ENCODE measurements at regions not wholly inside any gene's neighbourhood (a gene's known extent, or its start where the extent isn't known, plus 50 kb on each side); places are given as distances from the start of the nearest gene placed in this dataset.
A peak's percentile ranks its signal among the peaks of the same experiment; 100 is the strongest.

DNA sequence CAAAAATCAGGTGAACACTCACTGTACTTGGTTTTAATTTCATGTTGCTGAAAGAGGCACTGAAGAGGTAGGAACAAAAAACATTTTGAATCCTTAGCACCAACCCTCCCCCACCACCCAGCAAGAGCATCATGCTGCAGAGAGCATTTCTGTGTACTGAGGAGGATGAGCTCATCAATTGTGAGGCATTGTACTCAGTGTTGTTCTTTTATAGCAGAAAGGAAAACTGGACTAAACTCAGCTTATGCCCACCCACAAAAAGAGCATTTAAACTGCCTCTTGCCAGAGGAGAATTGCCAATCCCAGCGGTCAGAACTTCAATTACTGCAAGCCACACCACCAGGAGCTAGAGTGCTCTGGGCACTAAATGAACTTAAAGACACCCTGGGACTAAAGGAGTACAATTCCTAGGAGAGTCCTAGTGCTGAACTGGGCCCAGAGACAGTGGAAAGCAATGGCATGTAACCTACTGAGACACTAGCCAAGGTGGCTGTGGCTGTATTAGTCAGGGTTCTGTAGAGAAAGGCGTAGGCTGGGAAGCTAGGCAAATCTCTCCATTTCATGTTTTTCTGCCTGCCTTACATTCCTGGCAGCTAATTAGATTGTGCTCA is 280.7 kb upstream of the KLHL4 start:
- H3K4me3 ChIP-seq (ENCODE audit: low read length): no peak overlapping the region
- DNase-seq (ENCODE audit: low read depth): no peak
- TF ChIP-seq, protein P1, sequence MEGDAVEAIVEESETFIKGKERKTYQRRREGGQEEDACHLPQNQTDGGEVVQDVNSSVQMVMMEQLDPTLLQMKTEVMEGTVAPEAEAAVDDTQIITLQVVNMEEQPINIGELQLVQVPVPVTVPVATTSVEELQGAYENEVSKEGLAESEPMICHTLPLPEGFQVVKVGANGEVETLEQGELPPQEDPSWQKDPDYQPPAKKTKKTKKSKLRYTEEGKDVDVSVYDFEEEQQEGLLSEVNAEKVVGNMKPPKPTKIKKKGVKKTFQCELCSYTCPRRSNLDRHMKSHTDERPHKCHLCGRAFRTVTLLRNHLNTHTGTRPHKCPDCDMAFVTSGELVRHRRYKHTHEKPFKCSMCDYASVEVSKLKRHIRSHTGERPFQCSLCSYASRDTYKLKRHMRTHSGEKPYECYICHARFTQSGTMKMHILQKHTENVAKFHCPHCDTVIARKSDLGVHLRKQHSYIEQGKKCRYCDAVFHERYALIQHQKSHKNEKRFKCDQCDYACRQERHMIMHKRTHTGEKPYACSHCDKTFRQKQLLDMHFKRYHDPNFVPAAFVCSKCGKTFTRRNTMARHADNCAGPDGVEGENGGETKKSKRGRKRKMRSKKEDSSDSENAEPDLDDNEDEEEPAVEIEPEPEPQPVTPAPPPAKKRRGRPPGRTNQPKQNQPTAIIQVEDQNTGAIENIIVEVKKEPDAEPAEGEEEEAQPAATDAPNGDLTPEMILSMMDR (conservative IDR thresholded peaks at IDR 0.05; ENCODE audit: low read depth, low read length): no peak

DNA sequence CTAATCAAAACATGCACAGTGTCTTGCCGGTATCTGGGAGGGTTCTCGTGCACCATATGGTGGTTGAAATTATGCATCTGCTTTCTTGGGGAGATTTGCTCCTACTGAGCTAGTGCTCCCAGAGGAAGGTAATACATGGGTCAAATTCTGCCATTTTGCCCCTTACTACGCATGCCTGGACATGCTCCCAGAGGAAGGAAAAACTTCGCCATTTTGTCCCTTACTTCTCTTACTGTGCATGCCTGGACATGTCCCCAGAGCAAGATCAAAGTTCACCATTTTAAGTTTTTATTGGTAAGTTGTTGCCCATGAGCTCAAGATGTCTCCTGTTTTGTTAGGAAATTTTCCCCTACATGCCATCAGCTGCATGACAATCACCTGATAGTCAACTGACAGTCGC is 252.1 kb upstream of the KLHL4 start:
- no peak for DNase-seq (ENCODE audit: low read depth)
- H3K4me3 ChIP-seq (ENCODE audit: low read length): no peak overlapping the region
- TF ChIP-seq, protein P1 (conservative IDR thresholded peaks at IDR 0.05; ENCODE audit: low read depth, low read length): no peak

DNA sequence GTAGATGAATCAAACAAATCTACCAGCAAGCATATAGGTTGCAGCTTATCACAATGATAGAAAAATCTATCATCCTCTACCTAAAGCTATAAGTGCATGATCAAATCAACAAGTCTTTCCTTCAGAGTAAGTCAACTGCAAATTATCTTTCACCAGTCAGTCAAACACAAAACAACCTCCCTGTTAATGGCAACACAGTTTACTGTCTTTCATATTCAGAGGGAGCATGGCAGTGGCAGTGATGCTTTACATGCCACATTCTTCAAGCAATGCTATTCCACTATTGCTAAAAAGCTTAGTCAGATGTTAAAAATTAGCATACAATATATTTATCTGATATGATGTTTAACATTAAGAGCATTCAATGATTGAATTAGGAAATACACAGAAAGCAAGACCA is 245.1 kb upstream of the KLHL4 start:
- no peak overlapping the region for H3K4me3 ChIP-seq (ENCODE audit: low read length)
- TF ChIP-seq, protein P1 (conservative IDR thresholded peaks at IDR 0.05; ENCODE audit: low read depth, low read length): no peak
- no peak for DNase-seq (ENCODE audit: low read depth)

DNA sequence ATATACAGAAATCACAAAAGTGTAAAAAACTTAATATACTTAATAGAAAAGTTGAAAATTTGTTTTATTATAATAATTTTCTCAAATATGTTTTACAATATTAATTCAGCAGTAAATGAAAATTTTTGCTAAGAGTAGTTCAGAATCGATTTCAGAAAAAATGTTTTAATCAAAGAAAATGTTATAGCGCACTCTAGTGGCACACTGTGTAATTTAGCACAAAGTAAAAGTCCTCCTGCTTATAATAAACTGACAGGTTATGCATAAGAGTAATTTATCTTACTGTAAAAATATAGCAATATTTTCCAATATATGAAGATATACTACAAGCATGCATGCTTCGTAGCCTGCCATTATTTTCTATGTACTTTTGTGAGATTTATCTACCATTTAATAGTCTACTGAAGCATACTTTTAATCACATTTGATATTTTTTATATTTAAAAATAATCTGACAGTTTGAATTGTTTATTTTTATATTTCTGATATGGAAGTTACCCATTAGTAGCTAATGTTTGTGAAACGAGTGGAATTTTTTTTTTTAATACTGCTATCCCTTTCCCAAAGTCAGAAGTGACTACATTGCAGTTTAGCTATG is 217.9 kb upstream of the KLHL4 start:
- DNase-seq (ENCODE audit: low read depth): no peak
- no peak overlapping the region for H3K4me3 ChIP-seq (ENCODE audit: low read length)
- TF ChIP-seq, protein P1 (conservative IDR thresholded peaks at IDR 0.05; ENCODE audit: low read depth, low read length): peak; percentile 42

DNA sequence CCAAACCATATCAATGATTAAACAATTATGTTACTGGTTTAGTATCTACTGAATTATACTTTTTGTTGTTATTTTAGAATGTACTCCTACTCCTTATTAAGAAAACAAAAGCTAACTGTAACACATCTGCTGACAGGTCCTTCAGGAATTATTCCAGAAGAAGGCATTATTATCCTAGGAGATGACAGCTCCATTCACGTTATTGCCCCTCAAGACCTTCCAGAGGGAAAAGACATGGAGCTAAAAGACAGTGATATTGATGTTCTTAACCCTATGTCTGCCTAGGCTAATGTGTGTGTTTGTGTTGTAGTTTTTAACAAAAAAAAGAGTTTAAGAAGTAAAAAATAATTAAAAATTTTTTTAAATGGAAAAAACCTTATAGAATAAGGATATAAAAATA is 206.8 kb upstream of the KLHL4 start:
- DNase-seq (ENCODE audit: low read depth): no peak
- H3K4me3 ChIP-seq (ENCODE audit: low read length): no peak overlapping the region
- TF ChIP-seq, protein P1 (conservative IDR thresholded peaks at IDR 0.05; ENCODE audit: low read depth, low read length): no peak

DNA sequence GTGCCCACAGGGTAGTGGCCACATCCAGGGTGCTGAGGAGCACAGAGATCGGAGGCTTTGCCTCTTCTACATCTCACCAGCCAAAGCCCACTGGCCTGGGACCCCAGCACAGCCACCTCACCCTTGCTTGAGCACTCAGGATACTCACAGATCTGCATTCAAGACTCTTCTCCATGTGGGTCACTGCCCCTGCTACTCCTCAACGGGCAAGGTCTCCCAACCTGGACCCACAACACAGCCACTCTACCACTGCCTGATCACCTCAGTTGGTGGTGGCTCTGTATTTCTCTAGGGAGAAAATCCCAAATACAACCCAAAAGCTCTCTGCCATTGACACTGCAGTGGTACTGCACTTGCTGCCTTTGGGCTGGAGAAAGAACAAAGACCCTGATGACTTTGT is 190.3 kb upstream of the KLHL4 start:
- no peak overlapping the region for H3K4me3 ChIP-seq (ENCODE audit: low read length)
- DNase-seq (ENCODE audit: low read depth): no peak
- TF ChIP-seq, protein P1 (conservative IDR thresholded peaks at IDR 0.05; ENCODE audit: low read depth, low read length): no peak

DNA sequence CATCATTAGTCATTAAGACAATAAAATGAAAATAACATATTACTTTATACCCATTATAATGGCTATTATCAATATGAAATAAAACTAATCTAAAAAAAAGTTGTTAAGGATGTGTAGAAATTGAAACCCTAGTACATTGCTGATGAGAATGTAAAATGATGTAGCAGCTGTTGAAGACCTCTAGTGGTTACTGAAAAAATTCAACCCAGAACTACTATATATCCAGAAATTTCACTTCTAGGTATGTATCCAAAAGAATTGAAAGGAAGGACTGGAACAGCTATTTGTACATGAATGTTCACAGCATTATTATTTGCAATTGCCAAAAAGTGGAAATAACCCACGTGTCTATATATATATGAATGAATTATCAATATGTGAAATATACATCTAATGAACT is 180.3 kb upstream of the KLHL4 start:
- no peak for DNase-seq (ENCODE audit: low read depth)
- TF ChIP-seq, protein P1 (conservative IDR thresholded peaks at IDR 0.05; ENCODE audit: low read depth, low read length): no peak
- no peak overlapping the region for H3K4me3 ChIP-seq (ENCODE audit: low read length)
